HEK293 (cell line): ENCODE measurements at regions not wholly inside any gene's neighbourhood (a gene's known extent, or its start where the extent isn't known, plus 50 kb on each side); places are given as distances from the start of the nearest gene placed in this dataset.

ENCODE experiments used
- ZFP3 ChIP-seq: fragments of 450-650 bp; formaldehyde crosslinking; IDR thresholded peaks from 2 replicates; pipeline ENCODE4 v1.5.1; 2016; ENCODE audit warnings: low read depth, missing biosample characterization, missing genetic modification characterization
- TF ChIP-seq, protein P1 (sequence below): fragments of 450-650 bp; formaldehyde crosslinking; IDR thresholded peaks from 2 replicates; pipeline ENCODE4 v1.5.1; 2016; ENCODE audit warnings: missing biosample characterization, missing genetic modification characterization

DNA sequence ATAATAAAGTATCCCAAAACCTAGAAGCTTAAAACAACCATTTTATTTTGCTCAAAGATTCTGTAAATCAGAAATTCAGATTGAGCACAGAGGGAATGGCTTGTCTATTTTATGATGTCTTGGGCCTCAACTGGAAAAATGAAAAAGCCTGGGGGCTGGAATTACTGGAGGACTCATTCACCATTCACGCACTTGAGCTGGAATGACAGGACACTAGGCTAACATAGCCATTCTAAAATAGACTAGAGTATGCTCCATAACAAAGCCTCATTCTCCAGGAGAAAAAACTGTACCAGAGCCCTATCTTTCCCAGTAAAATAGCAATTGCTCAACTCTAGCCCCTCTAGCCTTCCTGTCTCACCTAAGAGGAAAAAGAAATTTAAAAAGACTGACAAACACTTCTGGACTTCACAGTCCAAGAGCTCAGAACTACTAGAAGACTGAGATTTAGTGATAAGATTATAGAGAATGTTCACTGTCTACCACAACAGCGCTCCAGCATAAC is 145.4 kb upstream of the BTBD3 start:
- TF ChIP-seq, protein P1, sequence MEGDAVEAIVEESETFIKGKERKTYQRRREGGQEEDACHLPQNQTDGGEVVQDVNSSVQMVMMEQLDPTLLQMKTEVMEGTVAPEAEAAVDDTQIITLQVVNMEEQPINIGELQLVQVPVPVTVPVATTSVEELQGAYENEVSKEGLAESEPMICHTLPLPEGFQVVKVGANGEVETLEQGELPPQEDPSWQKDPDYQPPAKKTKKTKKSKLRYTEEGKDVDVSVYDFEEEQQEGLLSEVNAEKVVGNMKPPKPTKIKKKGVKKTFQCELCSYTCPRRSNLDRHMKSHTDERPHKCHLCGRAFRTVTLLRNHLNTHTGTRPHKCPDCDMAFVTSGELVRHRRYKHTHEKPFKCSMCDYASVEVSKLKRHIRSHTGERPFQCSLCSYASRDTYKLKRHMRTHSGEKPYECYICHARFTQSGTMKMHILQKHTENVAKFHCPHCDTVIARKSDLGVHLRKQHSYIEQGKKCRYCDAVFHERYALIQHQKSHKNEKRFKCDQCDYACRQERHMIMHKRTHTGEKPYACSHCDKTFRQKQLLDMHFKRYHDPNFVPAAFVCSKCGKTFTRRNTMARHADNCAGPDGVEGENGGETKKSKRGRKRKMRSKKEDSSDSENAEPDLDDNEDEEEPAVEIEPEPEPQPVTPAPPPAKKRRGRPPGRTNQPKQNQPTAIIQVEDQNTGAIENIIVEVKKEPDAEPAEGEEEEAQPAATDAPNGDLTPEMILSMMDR: no peak
- TF ChIP-seq ZFP3 (tag by site-specific recombination): no peak
